ENCODE measurements at regions not wholly inside any gene's neighbourhood (a gene's known extent, or its start where the extent isn't known, plus 50 kb on each side); places are given as distances from the start of the nearest gene placed in this dataset.

DNA sequence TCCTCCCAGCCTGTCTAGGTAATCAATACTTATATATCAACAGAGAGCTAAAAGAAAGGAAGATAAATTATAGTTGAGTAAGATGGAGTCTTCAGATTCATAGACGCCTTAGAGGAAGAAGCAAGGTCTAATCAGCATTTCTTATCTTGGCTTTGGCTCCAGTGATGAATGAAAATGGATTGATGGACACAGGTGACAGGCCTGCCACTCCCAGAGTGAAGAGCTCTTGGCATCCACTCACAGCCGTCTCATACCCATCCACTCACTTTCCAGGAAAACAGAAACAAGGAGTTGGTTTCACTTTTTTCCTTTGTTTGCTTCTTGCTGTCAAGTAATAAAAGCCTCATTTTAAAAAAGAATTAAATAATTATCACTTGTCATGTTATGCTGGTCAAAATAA lies 168.2 kb downstream of the MFSD1 start:
- DNase-seq (ENCODE audit: low read depth in 2 of 2), result no peak

DNA sequence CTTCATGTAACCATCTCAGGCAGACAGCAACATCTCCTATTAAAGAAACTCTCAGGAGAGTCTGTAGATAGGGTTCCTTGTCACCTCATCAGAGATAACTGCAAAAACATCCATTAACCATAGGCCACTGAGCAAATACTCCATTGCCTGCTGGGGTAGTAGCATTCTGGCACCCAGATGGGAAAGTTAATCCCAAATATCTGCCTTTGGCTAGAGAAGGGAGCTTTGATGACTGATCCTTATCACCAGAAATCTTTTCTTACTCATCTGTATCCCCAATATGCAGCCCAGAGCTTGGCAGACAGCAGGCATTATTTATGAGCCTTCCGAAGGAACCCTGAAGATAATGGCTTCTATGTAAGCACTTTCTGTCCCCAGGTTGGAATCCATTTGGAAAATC lies 173.1 kb downstream of the MFSD1 start:
- DNase-seq (ENCODE audit: low read depth in 2 of 2), result no peak

DNA sequence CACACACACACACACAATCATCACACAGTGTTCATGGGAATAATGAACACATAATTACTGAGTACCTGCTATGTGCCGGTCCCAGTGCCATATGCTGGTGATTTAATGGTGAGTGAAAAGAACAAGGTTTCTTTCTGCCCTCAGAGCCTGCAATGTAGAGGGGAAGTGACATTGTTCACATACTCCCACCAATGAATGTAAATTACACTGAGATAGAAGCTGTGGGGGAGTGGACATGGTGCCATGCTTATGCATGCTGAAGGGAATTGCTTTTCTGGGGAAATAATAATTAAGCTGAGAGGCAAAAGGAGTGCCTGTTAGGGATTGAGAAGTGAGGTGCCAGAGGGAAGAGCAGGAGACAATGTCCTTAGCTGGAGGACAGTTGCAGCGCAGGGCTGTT lies 175.1 kb downstream of the MFSD1 start:
- DNase-seq (ENCODE audit: low read depth in 2 of 2), result no peak

DNA sequence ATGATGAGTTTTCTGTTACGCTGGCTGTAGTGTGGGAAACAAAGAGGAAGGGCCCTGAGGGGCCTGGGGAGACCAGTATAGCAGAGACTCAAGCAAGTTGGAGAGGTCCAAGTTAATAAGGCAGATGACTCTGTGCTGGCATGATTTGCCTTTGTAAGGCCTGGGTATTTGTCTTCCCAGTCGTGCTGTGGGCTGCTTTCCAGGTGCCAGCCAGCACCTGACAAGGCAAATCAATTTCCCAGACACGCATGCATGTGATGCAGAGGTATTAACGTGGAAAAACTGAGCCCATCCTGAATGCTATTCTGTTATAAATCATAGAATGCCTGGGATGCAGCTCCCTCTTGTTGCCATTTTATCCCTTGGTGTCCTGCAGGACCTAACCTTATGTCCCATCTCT lies 175.6 kb downstream of the MFSD1 start:
- DNase-seq (ENCODE audit: low read depth in 2 of 2), result no peak

DNA sequence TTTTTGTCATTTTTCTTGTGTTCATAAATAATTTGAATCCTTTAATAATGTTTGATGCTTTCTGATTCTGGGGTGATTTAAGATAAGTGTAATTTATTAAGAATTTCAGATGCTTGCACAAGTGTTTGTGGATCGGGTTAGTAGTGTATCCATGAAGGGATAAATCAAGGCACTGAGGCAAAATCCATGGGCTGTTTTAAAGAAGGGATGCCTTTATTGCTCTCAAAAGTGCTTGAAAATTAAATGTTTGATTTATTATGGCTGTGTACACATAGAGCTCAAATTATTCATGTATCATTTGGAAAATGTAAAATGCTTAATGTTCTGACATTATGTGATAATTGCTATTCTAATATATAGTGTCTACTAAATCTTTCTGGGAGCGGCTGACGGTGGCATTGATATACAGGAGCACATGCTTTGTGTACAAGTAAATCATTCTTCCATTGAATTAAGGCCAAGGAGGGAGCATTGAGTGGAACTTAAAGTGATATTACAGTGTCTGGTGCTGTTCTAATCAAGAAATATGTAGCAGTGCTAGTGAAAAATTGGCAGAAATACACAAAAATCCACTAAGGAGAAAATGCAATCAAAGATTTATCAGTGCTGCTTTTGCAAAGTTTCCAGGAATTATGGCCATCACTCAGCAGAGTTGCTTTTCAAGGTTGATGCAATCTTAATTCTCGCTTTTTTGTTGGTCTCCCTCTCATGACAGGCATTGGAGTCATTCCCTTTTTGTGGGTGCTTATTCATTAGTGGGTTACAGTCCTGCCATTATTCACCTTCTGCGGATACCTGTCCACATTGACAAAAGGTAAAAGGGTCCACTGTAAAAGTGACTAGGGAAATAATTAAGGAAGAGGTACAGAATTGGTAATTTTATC lies 181.6 kb downstream of the MFSD1 start:
- no peak for DNase-seq (ENCODE audit: low read depth in 2 of 2)

DNA sequence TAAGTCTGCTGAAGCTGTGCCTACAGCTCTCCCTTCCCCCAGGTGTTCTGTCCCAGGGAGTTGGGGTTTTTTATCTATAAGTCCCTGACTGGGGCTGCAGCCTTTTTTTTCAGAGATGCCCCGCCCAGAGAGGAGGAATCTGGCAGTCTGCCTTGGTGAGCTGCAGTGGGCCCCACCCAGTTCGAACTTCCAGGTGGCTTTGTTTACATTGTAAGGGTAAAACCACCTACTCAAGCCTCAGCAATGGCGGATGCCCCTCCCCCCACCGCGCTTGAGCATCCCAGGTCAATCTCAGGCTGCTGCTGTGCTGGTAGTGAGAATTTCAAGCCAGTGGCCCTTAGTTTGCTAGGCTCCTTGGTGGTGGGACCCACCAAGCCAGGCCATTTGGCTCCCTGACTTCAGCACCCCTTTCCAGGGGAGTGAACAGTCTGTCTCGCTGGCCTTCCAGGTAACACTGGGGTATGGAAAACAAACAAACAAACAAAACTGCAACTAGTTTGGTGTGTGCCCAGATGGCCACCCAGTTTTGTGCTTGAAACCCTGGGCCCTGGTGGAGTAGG lies 189.4 kb downstream of the MFSD1 start:
- no peak for DNase-seq (ENCODE audit: low read depth in 2 of 2)

DNA sequence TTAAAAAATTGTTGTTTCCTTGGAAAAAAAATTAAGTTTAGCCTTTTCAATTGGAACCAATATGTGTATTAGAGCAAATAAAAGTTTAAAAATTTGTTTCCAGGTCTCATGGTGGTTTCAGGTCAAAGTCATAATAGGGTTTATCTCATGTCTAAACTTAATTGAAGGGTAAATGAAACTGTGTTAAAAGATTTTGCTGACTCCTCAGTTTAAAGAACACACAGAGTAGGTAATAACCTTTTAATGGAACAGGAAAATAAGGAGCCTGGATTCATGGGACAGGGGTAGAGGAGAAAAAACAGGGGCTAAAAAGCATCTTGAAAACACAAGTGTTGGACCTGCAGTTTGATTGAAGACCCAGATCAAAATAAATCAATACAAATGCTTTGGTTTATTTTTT lies 190.6 kb downstream of the MFSD1 start:
- no peak for DNase-seq (ENCODE audit: low read depth in 2 of 2)

DNA sequence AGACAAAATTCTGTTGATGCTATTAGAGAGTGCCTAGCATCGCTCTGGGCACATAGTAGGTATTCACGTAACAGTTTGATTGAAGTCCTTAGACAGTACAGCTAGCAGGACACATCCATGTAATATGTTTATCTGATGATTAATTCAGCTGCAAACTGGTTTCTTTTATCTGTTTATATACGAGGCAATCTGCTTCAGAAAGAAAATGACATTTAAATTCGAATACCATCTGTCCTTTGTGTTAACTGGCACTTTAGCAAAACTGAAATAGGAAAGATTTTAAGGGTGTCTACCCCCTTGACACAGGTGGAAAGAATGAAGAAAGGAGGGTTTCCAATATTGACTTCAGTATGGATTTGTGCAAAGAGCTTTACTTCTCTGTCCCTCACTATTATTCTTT lies 192.5 kb downstream of the MFSD1 start:
- no peak for DNase-seq (ENCODE audit: low read depth in 2 of 2)

DNA sequence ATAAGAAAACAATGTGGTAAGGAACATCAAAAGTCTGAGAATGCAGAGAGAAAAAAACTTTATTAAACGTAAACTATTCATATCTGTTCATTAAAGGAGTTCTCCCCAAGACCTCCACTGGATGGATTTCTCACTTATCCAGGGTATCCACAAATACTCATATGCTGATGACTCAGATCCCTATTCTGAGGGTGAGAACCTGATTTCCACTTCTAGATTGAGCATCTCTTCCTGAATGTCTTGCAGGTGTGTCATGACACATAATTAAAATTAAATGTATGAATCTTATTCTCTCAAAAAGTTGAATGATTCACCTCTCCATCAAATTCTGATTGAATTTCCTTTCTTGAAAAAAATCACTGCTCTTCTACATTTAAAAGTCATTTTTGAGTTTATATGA lies 199.9 kb downstream of the MFSD1 start:
- no peak for DNase-seq (ENCODE audit: low read depth in 2 of 2)

DNA sequence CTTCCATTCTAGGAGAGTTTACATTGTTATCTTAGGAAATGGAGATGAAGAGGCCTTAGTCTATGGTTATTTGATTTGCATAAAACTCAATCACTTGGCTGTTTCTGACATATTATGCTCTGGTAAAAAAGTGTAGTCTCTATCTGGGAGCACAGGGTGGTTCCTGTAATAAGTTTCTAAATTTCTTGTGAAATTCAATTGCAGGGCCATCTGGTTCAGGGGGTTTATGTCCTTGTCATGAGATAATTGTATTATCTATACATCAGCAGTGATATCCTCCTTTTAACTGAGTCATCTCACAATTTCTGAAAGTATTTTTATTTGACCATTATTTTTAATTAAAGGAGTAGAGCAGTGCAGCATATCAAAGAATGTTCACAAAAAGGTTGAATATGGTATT lies 203.3 kb downstream of the MFSD1 start:
- no peak for DNase-seq (ENCODE audit: low read depth in 2 of 2)

DNA sequence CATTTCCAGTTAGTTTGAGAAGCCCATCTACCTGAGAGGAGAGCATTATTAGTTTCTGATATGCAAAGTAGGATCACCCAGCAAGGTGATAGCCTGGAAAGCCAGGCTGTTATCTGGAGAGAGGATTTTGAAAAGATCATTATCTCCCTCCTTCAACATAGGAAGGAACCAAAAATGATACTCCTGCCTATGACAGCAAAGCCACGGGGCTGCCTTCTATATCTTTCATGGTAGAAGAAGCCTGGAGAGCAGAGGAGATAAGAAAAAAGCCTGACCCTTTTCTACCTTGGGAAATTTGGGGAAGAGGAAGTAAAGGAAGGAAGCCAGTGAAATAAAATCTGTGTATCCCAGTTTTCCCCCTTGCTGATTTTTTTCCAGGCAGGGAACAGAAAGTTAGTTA lies 205.5 kb downstream of the MFSD1 start:
- no peak for DNase-seq (ENCODE audit: low read depth in 2 of 2)

DNA sequence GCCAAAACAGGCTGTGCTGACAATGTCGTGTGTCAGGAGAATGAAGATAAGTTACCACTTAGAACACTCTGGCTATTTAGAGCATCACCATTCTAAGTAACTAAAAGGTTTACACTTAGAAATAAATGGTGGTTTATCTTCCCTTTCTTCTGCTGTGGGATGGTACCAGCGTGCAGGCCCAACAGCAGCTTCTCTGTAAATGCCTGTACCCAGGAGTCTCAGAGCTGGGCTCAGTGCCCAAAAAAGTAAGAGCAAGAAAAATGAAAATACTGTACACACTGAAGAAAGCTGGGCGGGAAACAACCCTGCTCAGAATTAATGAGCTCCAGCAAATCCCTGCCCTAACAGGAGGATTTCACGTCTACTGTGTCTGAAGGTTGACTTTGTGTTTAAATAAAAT lies 206.5 kb downstream of the MFSD1 start:
- DNase-seq (ENCODE audit: low read depth in 2 of 2), result no peak

DNA sequence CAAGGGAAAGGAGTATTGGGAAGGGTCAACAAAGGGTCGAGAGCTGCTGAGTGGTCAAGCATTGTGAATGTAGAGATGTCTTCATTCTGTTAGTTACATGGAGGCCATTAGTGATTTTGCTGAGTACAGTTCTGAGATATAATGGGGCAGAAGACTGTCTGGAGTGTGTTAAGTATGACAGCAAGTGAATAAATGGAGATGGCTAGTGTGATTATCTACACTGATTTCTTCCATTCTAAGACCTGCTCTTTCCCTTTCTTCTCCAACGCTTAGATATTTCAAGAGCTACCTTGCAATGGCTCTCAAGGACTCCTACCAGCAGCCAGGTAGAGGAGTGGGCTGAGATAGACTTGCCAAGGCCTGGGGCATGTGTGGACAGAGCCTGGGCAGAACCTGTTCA lies 216.5 kb downstream of the MFSD1 start:
- DNase-seq (ENCODE audit: low read depth in 2 of 2), result no peak

DNA sequence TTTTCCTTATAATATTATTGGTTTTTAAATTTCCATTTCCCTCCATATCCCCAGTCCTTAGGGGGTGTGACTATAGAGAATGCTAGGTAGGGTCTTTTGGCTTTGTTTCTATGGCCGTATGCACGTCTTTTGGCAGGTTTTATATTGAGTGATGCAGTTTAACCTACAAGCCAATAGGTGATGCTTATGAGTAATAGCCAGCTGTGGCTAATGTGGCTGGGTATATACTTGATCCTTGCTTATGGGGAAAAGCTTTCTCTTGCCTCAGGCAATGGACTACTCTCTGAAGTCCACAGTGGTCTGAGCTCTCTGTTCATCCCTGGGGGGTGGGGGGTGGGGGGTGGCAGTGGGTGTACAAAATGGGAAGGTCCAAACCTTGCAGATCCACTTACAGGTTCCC lies 223.9 kb downstream of the MFSD1 start:
- DNase-seq (ENCODE audit: low read depth in 2 of 2), result no peak

DNA sequence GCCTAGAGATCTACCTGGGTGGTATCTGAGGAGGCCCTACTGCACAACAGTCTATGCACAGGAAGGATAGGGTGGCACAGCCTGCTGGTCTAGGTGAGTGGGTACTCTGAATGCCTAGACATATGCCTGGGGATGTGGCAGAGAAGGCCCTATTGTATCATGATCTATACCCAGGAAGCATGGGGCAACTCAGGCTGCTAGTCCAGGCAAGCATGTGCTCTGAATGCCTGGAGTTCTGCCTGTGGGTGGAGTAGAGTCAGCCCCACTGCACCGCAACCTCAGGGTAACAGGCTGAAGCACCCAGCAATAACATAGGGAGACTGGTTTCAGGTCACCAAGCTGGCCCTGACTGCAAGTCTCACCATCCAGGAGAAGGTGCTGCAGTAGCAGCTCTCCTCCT lies 224.7 kb downstream of the MFSD1 start:
- no peak for DNase-seq (ENCODE audit: low read depth in 2 of 2)

DNA sequence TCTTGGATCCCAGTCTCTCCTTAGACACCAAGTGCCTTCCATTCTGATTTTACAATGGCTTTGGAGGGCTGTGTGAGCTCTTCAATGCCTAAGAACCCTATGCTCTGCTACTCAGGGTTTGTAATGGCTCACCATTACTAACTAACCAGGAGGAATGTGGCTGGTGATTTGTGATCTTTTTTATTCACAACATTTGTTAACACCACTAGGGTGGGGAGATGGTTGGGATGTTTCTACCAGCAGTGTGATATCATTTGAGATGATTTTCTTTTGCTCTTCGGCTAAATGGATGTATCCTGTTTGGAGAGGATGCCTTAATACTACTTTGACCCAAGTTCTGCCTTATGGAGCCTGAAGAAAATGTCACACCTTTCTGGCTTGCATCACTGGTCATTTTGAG lies 226.9 kb downstream of the MFSD1 start:
- no peak for DNase-seq (ENCODE audit: low read depth in 2 of 2)

DNA sequence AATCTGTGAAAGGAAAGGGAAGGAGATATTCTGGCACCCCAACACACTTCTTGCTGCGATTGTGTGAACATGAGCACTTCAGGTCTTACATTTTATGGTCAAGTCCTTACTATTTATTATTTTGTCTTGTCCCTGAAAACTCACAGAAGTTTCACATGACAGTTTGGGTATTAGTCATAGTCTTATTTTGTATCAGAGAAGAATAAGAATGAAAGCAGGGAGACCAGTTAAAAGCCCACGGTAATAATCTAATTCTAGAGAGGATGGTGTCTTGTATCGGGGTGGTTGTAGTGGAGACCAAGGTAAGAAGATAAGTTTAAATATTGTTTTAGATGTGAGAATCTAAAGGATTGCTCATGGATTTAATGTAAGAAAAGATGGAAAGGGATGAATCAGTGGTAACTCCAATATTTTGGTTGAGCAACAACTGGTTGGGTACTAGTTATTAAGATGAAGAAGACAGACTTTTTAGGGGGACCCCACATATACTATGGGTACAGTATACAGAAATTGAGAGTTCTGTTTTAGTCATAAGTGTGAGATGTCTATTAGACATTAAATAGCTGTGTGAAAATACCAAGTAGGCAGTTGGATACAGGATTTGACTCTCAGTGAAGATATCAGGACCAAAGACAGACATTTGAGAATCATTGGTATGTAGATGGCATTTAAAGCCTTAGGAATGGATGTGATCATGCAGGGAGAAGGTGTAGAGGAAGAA lies 227.6 kb downstream of the MFSD1 start:
- DNase-seq (ENCODE audit: low read depth in 2 of 2), result no peak

DNA sequence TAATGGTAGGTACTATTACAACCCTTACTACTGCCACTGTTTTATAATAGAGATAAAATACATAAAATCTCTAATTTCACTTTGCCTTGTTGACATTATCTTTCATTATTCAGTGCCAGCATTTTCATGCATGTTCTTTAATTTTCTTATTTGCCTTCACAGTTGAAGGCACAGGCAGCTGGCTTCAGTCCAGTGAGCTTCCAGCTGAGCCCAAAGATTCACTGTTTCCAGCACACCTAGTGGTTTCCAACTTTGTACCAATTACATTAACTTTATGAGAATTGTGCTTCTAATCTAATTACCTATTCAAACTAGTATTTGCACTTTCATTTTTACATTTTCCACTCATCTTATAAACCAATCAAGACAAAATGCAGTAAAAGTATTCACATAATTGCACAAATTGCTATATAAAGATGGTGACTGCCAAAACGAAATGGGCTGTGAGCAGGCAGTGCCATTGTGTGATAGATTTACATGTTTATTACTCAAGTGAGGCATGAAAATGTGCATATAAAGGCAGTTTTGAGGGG lies 228.3 kb downstream of the MFSD1 start:
- DNase-seq (ENCODE audit: low read depth in 2 of 2), result no peak

DNA sequence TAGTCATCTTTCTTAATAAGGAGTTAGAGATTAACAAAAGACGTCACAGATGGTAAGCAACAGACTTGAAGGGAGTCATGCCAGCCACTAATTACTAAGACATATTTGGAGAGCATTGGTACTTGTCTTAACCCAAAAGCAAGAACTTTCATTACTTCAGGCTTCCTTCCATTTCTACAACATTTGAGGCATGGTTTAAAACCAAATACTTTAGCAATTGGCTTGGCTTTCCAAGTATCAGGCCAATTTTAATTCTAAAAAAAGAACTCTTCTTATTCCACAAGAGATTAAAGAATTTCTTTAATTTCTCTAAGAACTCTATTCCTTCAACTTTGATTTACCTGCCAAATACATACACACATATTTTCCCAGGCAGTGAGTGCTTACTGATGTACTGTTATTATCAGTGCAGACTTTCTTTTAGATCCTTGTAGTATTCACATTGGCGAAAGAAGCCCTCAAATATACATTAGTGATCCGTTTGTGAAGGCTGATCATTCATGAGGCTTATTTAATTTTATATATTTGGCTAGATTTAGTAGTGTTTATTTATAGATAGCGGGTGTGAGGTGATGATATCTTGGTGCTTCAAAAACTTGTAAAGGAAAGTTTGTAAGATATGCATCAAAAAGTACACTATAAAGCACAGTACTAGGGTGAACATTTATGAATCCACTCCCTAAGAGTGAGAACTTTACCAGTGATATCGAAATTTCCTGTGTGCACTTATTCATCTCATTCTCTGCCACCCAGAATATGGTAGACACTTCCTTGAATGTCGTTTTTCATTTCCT lies 229.2 kb downstream of the MFSD1 start:
- no peak for DNase-seq (ENCODE audit: low read depth in 2 of 2)

DNA sequence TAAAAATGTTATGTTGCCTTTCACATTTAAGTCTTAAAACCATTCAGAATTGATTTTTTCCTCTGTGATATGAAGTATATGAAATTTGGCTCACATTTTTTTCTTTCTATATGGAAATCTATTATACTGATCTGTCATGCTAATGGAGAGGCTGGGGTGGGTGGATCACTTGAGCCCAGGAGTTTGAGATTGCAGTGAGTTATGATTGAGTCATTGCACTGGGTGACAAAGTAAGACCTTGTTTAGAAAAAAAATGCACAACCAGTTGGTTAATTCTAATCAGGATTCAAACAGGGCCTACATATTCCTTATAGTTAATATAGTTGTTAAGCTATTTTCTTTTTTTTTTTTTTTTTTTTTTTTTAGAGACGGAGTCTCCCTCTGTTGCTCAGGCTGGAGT lies 230.5 kb downstream of the MFSD1 start:
- no peak for DNase-seq (ENCODE audit: low read depth in 2 of 2)

DNA sequence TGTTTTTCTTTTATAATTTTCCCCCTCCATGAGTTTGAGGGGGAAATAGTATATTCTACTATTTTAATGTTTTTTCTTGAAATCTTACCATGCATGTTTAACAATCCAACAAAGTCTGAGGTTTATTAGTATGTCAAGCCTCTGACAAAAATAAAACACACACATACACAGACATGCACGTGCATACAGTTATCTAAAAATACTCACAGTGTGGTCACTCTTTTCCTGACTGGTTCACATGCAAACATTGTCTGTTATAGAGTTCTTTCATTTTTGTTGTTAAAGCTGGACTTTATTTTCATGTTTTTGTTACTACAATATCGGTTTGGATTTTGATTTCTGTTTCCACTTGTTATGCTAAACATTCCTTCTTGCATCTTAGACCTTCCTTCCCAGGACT lies 236.6 kb downstream of the MFSD1 start:
- no peak for DNase-seq (ENCODE audit: low read depth in 2 of 2)

DNA sequence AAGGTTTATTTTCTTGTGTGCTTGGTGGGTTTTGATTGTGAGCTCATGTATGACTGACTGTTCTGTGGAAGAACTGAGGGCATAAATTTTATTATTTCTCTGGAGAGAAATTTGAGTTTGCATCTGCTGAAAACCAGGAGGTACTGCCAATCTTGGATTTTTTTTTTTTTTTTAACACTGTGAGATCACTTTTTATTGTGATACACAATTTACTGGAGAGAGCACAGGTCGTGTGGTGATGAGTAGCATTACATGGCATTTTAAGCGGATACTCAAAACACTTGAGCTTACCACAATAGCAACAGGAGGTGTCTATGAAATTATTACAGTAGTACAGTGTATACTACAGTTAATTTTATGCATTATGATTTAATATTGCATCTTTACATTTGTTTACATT lies 237.4 kb downstream of the MFSD1 start:
- no peak for DNase-seq (ENCODE audit: low read depth in 2 of 2)

All from stimulated activated CD8-positive, alpha-beta memory T cell treated with anti-CD3 and anti-CD28 coated beads, Interleukin-15, amount 100 ng/mL, for 48 hours (primary cell).